ENCODE measurements at regions not wholly inside any gene's neighbourhood (a gene's known extent, or its start where the extent isn't known, plus 50 kb on each side); places are given as distances from the start of the nearest gene placed in this dataset.

DNA sequence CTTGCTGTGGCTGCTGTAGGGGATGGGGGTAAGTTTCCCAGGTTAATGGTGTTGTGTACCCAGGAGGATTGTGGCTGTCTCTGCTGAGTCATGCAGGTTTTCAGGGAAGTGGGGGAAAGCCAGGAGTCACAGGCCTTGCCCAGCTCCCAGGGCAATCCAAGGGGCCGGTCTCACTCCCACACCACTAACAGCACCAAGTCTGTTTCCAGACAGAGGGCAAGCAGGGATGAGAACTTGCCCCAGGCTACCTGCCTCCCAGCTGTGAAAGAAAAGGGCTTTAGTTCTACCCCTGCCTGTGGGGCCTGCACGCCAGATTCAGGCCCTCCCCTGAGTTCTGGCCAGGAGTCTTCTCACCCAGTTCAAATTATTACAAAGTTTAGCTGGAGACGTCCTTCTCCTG, 579.8 kb upstream of the ST8SIA4 start:
- TF ChIP-seq, protein P1, sequence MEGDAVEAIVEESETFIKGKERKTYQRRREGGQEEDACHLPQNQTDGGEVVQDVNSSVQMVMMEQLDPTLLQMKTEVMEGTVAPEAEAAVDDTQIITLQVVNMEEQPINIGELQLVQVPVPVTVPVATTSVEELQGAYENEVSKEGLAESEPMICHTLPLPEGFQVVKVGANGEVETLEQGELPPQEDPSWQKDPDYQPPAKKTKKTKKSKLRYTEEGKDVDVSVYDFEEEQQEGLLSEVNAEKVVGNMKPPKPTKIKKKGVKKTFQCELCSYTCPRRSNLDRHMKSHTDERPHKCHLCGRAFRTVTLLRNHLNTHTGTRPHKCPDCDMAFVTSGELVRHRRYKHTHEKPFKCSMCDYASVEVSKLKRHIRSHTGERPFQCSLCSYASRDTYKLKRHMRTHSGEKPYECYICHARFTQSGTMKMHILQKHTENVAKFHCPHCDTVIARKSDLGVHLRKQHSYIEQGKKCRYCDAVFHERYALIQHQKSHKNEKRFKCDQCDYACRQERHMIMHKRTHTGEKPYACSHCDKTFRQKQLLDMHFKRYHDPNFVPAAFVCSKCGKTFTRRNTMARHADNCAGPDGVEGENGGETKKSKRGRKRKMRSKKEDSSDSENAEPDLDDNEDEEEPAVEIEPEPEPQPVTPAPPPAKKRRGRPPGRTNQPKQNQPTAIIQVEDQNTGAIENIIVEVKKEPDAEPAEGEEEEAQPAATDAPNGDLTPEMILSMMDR (IDR thresholded peaks at IDR 0.05; ENCODE audit: low read depth, low read length) = no peak
- TF ChIP-seq, protein P2, sequence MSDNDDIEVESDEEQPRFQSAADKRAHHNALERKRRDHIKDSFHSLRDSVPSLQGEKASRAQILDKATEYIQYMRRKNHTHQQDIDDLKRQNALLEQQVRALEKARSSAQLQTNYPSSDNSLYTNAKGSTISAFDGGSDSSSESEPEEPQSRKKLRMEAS (IDR thresholded peaks at IDR 0.05; ENCODE audit: low read depth, low read length) = no peak
